Caco-2 (cell line): ENCODE measurements at regions not wholly inside any gene's neighbourhood (a gene's known extent, or its start where the extent isn't known, plus 50 kb on each side); places are given as distances from the start of the nearest gene placed in this dataset.

ENCODE experiments used
- BruUV-seq: library from RNA; stranded (reverse); fragments of 400-500 nt; replicated peaks from 2 replicates; lab custom pipeline; 2021; lab: Mats Ljungman, UMichigan
- CTCF ChIA-PET: fragments of 300-600 bp; sonication (Branson Sonifier 250); formaldehyde crosslinking; loops from one replicate; lab custom pipeline; 2022; ENCODE audit warnings: antibody characterized with exemption; lab: Charles Lee
- POLR2A ChIA-PET: fragments of 300-600 bp; sonication (Branson Sonifier 250); formaldehyde crosslinking; loops from one replicate; lab custom pipeline; 2022; ENCODE audit warnings: antibody characterized with exemption; lab: Charles Lee
- DNase-seq, 2 experiments: peaks; one replicate each; pipeline versions ENCODE4 v3.0.0 to v3.0.0-alpha.2; 2020 to 2022
- H3K27me3 ChIP-seq: replicated peaks from 2 replicates; pipeline ENCODE4 v1.6.0; 2011; ENCODE audit warnings: low read length; ENCODE audit not compliant: control insufficient read depth, insufficient read depth
- H3K36me3 ChIP-seq: 2 replicates; pipeline ENCODE4 v1.5.1; 2011; ENCODE audit warnings: low read length; ENCODE audit not compliant: control insufficient read depth, insufficient read depth
- H3K4me1 ChIP-seq: fragments of 250-450 bp; sonication (Bioruptor Pico); 2 replicates; pipeline ENCODE4 v1.5.1; 2020; ENCODE audit warnings: mild to moderate bottlenecking
- H3K4me3 ChIP-seq: 2 replicates; pipeline ENCODE4 v1.5.1; 2011; ENCODE audit warnings: low read depth, mild to moderate bottlenecking, control low read depth, low read length
- H3K9me3 ChIP-seq: fragments of 250-450 bp; sonication (Bioruptor Pico); 2 replicates; pipeline ENCODE4 v1.5.1; 2020; ENCODE audit warnings: mild to moderate bottlenecking, moderate library complexity
- H3K27ac Mint-ChIP-seq: one replicate; pipeline ENCODE4 v1.8.0; 2022; ENCODE audit warnings: mixed read lengths; ENCODE audit not compliant: unreplicated experiment
- H3K27me3 Mint-ChIP-seq: one replicate; pipeline ENCODE4 v1.8.0; 2022; ENCODE audit warnings: mixed read lengths; ENCODE audit not compliant: insufficient read depth, unreplicated experiment
- H3K36me3 Mint-ChIP-seq: one replicate; pipeline ENCODE4 v1.8.0; 2022; ENCODE audit warnings: mild to moderate bottlenecking, mixed read lengths; ENCODE audit not compliant: insufficient read depth, unreplicated experiment
- H3K4me1 Mint-ChIP-seq: one replicate; pipeline ENCODE4 v1.8.0; 2022; ENCODE audit warnings: low read depth, mixed read lengths; ENCODE audit not compliant: unreplicated experiment
- H3K4me3 Mint-ChIP-seq: one replicate; pipeline ENCODE4 v1.8.0; 2022; ENCODE audit warnings: mild to moderate bottlenecking, moderate library complexity, mixed read lengths; ENCODE audit not compliant: unreplicated experiment
- H3K9me3 Mint-ChIP-seq: one replicate; pipeline ENCODE4 v1.8.0; 2022; ENCODE audit warnings: mixed read lengths; ENCODE audit not compliant: unreplicated experiment
- intact Hi-C: fragments of 100-400 bp; cut with micrococcal nuclease; formaldehyde crosslinking; loops from one replicate; pipeline ENCODE4 v1.10.0; 2022; ENCODE audit not compliant: unreplicated experiment
- TF ChIP-seq, protein P1 (sequence below), 2 experiments: fragments of 200-600 bp in 1 of 2; IDR thresholded peaks; 1 replicate in 1 of 2; 2 replicates in 1 of 2; pipeline versions ENCODE4 v1.5.1 to v1.8.0; 2011 to 2022; ENCODE audit warnings: antibody characterized with exemption in 1 of 2, control low read depth in 1 of 2, inconsistent platforms in 1 of 2, low read depth in 1 of 2, low read length in 1 of 2, mild to moderate bottlenecking in 1 of 2, moderate library complexity in 1 of 2; ENCODE audit not compliant: insufficient read depth in 1 of 2, severe bottlenecking in 1 of 2, unreplicated experiment in 1 of 2

DNA sequence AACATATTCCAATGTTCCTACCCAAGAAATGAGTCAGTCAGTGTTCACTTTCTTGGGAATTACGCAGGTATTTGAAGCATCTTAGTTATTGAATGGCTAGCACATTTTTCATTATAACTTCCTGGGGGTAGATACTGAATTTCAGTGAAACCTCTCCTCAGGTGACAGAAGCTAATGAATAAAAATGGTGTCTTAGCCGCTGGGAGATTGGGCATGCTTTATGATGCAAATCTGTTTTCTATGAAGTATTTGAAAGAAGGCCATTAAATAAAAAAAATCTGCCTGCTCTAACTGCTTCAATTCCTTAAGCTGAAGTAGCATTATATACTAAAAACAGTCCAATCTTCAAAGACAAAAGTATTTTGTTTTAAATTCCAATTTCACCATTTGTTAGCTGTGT lies 132.8 kb upstream of the CYRIA start:
- Histone ChIP-seq H3K36me3 (no peaks in the 10 kb centered on the region), H3K27me3 (no peaks in the 10 kb centered on the region), H3K4me3 (no peak overlapping the region), H3K9me3 (no peaks in the 10 kb centered on the region), H3K4me1 (no peaks in the 10 kb centered on the region)
- H3K9me3 Mint-ChIP-seq, result no peaks in the 10 kb centered on the region
- ChIA-PET CTCF (no interaction called here), POLR2A (no interaction called here)
- H3K36me3 Mint-ChIP-seq, result no peaks in the 10 kb centered on the region
- H3K4me3 Mint-ChIP-seq, result no peak overlapping the region
- BruUV-seq, result no TSS peak
- H3K27me3 Mint-ChIP-seq, result peaks cover 3% of the 10 kb centered on the region
- DNase-seq, result no peak
- TF ChIP-seq, protein P1, sequence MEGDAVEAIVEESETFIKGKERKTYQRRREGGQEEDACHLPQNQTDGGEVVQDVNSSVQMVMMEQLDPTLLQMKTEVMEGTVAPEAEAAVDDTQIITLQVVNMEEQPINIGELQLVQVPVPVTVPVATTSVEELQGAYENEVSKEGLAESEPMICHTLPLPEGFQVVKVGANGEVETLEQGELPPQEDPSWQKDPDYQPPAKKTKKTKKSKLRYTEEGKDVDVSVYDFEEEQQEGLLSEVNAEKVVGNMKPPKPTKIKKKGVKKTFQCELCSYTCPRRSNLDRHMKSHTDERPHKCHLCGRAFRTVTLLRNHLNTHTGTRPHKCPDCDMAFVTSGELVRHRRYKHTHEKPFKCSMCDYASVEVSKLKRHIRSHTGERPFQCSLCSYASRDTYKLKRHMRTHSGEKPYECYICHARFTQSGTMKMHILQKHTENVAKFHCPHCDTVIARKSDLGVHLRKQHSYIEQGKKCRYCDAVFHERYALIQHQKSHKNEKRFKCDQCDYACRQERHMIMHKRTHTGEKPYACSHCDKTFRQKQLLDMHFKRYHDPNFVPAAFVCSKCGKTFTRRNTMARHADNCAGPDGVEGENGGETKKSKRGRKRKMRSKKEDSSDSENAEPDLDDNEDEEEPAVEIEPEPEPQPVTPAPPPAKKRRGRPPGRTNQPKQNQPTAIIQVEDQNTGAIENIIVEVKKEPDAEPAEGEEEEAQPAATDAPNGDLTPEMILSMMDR (IDR thresholded peaks at IDR 0.05; ENCODE audit: insufficient read depth in 1 of 2, low read depth in 1 of 2, low read length in 1 of 2, severe bottlenecking in 1 of 2, unreplicated experiment in 1 of 2), result no peak
- intact Hi-C loops, result no loop called here
- no peaks in the 10 kb centered on the region for H3K4me1 Mint-ChIP-seq
- no peak overlapping the region for H3K27ac Mint-ChIP-seq

GRCh38 chr2:16791496-16791895 lies 125.9 kb upstream of the CYRIA start:
- no peaks in the 10 kb centered on the region for H3K9me3 ChIP-seq
- intact Hi-C loops, result no loop called here
- H3K4me3 ChIP-seq, result no peak overlapping the region
- Mint-ChIP-seq H3K4me3 (no peak overlapping the region), H3K27me3 (peaks cover 3% of the 10 kb centered on the region), H3K36me3 (no peaks in the 10 kb centered on the region), H3K9me3 (no peaks in the 10 kb centered on the region), H3K27ac (no peak overlapping the region), H3K4me1 (no peaks in the 10 kb centered on the region)
- no peaks in the 10 kb centered on the region for H3K36me3 ChIP-seq
- no TSS peak for BruUV-seq
- CTCF ChIA-PET, result no interaction called here
- TF ChIP-seq, protein P1 (IDR thresholded peaks at IDR 0.05; ENCODE audit: insufficient read depth in 1 of 2, low read depth in 1 of 2, low read length in 1 of 2, severe bottlenecking in 1 of 2, unreplicated experiment in 1 of 2), result no peak
- H3K27me3 ChIP-seq, result no peaks in the 10 kb centered on the region
- DNase-seq, result no peak
- POLR2A ChIA-PET, result no interaction called here
- no peaks in the 10 kb centered on the region for H3K4me1 ChIP-seq

DNA sequence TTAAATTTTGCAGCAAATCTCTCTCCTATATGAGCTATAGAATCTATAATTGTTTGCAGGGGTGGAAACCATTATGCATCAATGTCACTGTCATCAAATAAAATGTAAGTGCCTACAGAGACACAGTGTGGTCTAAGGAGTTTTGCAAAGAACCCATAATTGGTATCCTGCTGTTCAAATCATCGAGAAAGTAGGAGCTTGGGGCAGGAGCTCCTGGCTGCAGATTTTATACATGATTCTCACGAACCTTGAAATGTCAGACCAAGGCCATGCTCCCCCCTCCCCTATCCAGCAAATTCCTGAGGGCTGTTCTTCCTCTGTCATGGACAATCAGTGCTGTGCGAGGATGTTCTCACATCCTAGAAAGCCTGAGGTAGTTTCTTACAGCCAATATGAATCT lies 119.5 kb upstream of the CYRIA start:
- Histone ChIP-seq H3K27me3 (no peaks in the 10 kb centered on the region), H3K36me3 (no peaks in the 10 kb centered on the region), H3K4me3 (no peak overlapping the region), H3K4me1 (no peaks in the 10 kb centered on the region), H3K9me3 (no peaks in the 10 kb centered on the region)
- no peak overlapping the region for H3K4me3 Mint-ChIP-seq
- intact Hi-C loops, result no loop called here
- CTCF ChIA-PET, result no interaction called here
- H3K9me3 Mint-ChIP-seq, result peaks cover 7% of the 10 kb centered on the region
- H3K27ac Mint-ChIP-seq, result no peak overlapping the region
- H3K4me1 Mint-ChIP-seq, result no peaks in the 10 kb centered on the region
- DNase-seq, result no peak
- H3K27me3 Mint-ChIP-seq, result peaks cover 6% of the 10 kb centered on the region
- TF ChIP-seq, protein P1 (IDR thresholded peaks at IDR 0.05; ENCODE audit: insufficient read depth in 1 of 2, low read depth in 1 of 2, low read length in 1 of 2, severe bottlenecking in 1 of 2, unreplicated experiment in 1 of 2), result no peak
- POLR2A ChIA-PET, result no interaction called here
- no peaks in the 10 kb centered on the region for H3K36me3 Mint-ChIP-seq
- no TSS peak for BruUV-seq
